ENCODE measurements at regions not wholly inside any gene's neighbourhood (a gene's known extent, or its start where the extent isn't known, plus 50 kb on each side); places are given as distances from the start of the nearest gene placed in this dataset.
"Not testable (repeated sequence)": the region's sequence is repeated elsewhere in the genome, so short reads cannot be mapped to it uniquely, and the experiment has no call there.

DNA sequence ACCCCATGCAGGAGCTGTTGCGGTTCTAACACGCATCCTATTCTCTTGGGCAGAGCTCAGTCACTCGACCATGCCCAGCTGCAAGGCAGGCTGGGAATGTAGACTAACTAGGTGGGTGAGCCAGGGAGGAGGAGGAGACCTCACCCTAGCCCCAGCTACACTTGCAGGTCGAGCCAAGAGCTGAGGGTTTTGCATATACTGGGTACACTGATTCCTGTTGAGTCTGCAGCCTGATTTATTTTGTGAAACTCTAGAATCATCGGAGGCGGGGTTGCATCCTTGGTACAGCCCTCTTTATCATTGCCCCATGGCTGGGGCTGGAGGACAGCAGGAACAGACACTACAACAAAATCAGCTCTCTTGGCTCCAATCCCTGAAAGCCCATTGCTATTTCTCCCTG is 93.8 kb upstream of the DPP6 start:
- not testable (repeated sequence) for H3K4me2 ChIP-seq (ENCODE audit: low read length); H3K79me2 ChIP-seq (ENCODE audit: low read length); H3K9ac ChIP-seq (ENCODE audit: low read length); H3K4me3 ChIP-seq (ENCODE audit: low read length); H2AFZ ChIP-seq (ENCODE audit: low read depth, low read length); H3K27me3 ChIP-seq (ENCODE audit: low read depth, low read length); H3K9me3 ChIP-seq (ENCODE audit: insufficient read depth, low read length); H4K20me1 ChIP-seq (ENCODE audit: insufficient read depth, low read length); H3K27ac ChIP-seq (ENCODE audit: low read length); H3K36me3 ChIP-seq (replicated peaks; ENCODE audit: low read depth, low read length); H3K4me1 ChIP-seq (ENCODE audit: low read length)

- not testable (repeated sequence) for H3K27ac ChIP-seq (ENCODE audit: low read length); H3K36me3 ChIP-seq (replicated peaks; ENCODE audit: low read depth, low read length); H3K4me3 ChIP-seq (ENCODE audit: low read length); H3K79me2 ChIP-seq (ENCODE audit: low read length); H3K27me3 ChIP-seq (ENCODE audit: low read depth, low read length); H3K9me3 ChIP-seq (ENCODE audit: insufficient read depth, low read length); H3K4me2 ChIP-seq (ENCODE audit: low read length); H3K9ac ChIP-seq (ENCODE audit: low read length); H4K20me1 ChIP-seq (ENCODE audit: insufficient read depth, low read length); H3K4me1 ChIP-seq (ENCODE audit: low read length); H2AFZ ChIP-seq (ENCODE audit: low read depth, low read length)
Measured at GRCh38 chr7:153958789-153959188, 93.4 kb upstream of the DPP6 start.

DNA sequence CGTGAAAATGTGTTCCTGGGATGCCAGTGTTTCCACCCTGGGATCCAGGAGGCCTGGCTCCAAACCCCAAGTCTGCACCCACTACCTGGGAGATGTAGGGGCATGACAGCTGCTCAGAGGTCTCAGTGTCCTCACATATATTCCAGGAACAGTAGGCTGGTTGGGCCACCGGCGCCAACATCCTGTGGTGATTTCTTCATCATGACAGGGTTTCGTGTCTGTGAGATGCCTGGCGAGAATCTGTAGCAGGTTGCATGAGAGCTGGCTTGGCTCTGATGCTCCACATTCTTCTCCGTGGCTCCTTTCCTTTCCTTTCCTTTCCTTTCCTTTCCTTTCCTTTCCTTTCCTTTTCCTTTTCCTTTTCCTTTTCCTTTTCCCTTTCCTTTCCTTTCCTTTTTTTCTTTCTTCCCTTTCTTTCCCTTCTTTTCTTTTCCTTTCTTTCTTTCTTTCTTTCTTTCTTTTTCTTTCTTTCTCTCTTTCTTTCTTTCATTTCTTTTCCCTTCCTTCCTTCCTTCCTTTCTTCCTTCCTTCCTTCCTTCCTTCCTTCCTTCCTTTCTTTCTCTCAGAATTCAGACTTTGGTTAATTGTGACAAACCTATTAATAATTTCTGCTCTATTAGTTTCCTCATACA is 87.6 kb upstream of the DPP6 start:
- H3K4me3 ChIP-seq (ENCODE audit: low read length); H3K36me3 ChIP-seq (replicated peaks; ENCODE audit: low read depth, low read length); H3K4me2 ChIP-seq (ENCODE audit: low read length); H3K9me3 ChIP-seq (ENCODE audit: insufficient read depth, low read length); H3K9ac ChIP-seq (ENCODE audit: low read length); H3K27ac ChIP-seq (ENCODE audit: low read length); H3K27me3 ChIP-seq (ENCODE audit: low read depth, low read length); H4K20me1 ChIP-seq (ENCODE audit: insufficient read depth, low read length); H3K79me2 ChIP-seq (ENCODE audit: low read length); H2AFZ ChIP-seq (ENCODE audit: low read depth, low read length); H3K4me1 ChIP-seq (ENCODE audit: low read length): not testable (repeated sequence)

DNA sequence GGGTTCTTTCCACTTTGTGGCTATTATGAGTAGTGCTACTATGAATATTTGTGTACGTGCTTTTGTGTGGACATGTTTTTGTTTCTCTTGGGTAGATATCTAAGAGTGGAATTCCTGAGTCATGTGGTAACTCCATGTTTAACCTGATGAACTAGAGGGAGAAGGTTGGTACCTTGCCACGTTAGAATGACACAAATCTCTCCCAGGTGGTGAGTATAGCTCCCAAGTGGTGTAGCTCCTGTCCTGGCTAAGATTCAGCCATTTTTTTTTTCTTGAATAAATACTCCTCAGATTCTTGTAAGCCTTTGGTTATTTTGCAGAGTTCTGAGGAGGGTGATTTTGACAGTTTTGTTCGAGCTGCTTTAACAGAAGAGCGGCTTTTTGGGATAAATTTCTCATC is 83.2 kb upstream of the DPP6 start:
- H3K4me3 ChIP-seq (ENCODE audit: low read length); H2AFZ ChIP-seq (ENCODE audit: low read depth, low read length); H3K9ac ChIP-seq (ENCODE audit: low read length); H3K36me3 ChIP-seq (replicated peaks; ENCODE audit: low read depth, low read length); H3K4me1 ChIP-seq (ENCODE audit: low read length); H3K4me2 ChIP-seq (ENCODE audit: low read length); H3K27ac ChIP-seq (ENCODE audit: low read length); H3K79me2 ChIP-seq (ENCODE audit: low read length); H3K9me3 ChIP-seq (ENCODE audit: insufficient read depth, low read length); H3K27me3 ChIP-seq (ENCODE audit: low read depth, low read length); H4K20me1 ChIP-seq (ENCODE audit: insufficient read depth, low read length): not testable (repeated sequence)

DNA sequence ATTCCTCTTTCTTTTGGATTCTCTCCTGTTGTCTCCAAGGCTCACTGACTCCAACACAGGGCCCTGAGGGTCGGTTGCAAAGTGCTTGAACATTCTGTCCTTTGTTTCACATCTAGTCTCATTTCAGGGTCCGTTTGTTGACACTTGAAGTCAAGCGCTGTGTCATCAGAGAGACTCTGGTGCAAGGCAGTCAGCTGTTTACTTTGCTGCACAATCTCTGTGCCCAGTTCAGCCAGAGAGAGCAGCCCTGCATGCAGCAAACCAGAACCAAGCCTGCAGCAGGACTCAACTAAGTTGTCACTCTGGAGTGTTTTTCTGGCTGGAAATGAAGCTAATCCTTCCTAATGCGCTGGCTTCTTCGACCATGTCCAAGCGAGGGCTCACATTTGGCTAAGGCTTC is 77.6 kb upstream of the DPP6 start:
- not testable (repeated sequence) for H3K4me3 ChIP-seq (ENCODE audit: low read length); H3K36me3 ChIP-seq (replicated peaks; ENCODE audit: low read depth, low read length); H3K9me3 ChIP-seq (ENCODE audit: insufficient read depth, low read length); H3K79me2 ChIP-seq (ENCODE audit: low read length); H2AFZ ChIP-seq (ENCODE audit: low read depth, low read length); H3K4me2 ChIP-seq (ENCODE audit: low read length); H3K4me1 ChIP-seq (ENCODE audit: low read length); H3K27ac ChIP-seq (ENCODE audit: low read length); H3K27me3 ChIP-seq (ENCODE audit: low read depth, low read length); H4K20me1 ChIP-seq (ENCODE audit: insufficient read depth, low read length); H3K9ac ChIP-seq (ENCODE audit: low read length)

GRCh38 chr7:153976745-153977144 is 75.5 kb upstream of the DPP6 start:
- H3K9ac ChIP-seq (ENCODE audit: low read length); H3K79me2 ChIP-seq (ENCODE audit: low read length); H3K36me3 ChIP-seq (replicated peaks; ENCODE audit: low read depth, low read length); H3K27me3 ChIP-seq (ENCODE audit: low read depth, low read length); H3K4me2 ChIP-seq (ENCODE audit: low read length); H4K20me1 ChIP-seq (ENCODE audit: insufficient read depth, low read length); H3K4me1 ChIP-seq (ENCODE audit: low read length); H2AFZ ChIP-seq (ENCODE audit: low read depth, low read length); H3K4me3 ChIP-seq (ENCODE audit: low read length); H3K27ac ChIP-seq (ENCODE audit: low read length); H3K9me3 ChIP-seq (ENCODE audit: insufficient read depth, low read length): not testable (repeated sequence)

GRCh38 chr7:153983186-153983585 is 69.0 kb upstream of the DPP6 start:
- H3K79me2 ChIP-seq (ENCODE audit: low read length); H3K4me1 ChIP-seq (ENCODE audit: low read length); H3K27ac ChIP-seq (ENCODE audit: low read length); H3K4me3 ChIP-seq (ENCODE audit: low read length); H2AFZ ChIP-seq (ENCODE audit: low read depth, low read length); H4K20me1 ChIP-seq (ENCODE audit: insufficient read depth, low read length); H3K27me3 ChIP-seq (ENCODE audit: low read depth, low read length); H3K9me3 ChIP-seq (ENCODE audit: insufficient read depth, low read length); H3K36me3 ChIP-seq (replicated peaks; ENCODE audit: low read depth, low read length); H3K9ac ChIP-seq (ENCODE audit: low read length); H3K4me2 ChIP-seq (ENCODE audit: low read length): not testable (repeated sequence)

DNA sequence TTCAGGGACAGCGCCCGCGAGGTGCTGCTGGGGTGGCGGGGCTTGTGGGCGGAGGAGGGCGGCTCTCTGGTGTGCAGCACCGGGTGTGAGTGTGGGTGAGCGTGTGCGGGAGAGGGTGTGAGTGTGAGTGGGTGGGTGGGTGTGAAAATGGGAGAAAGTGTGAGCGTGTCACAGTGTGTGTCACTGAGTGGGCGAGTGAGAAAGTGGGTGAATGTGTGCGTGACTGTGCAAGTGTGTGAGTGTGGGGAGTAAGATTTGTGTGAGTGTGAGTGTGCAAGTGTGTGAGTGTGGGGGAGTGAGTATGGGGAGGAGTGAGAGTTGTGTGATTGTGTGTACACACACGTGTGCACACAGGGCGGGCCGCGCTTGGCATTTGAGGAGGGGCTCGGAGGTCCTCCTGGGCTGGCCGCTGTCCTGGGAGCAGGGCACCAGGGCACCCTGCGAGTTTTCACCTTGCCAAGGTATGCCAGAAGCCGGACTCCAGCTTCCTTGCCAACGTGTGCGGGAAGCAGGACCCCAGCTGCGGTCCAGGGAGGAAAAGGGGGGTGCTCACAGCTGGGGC is 63.1 kb upstream of the DPP6 start:
- not testable (repeated sequence) for H3K27me3 ChIP-seq (ENCODE audit: low read depth, low read length); H3K9me3 ChIP-seq (ENCODE audit: insufficient read depth, low read length); H3K27ac ChIP-seq (ENCODE audit: low read length); H3K9ac ChIP-seq (ENCODE audit: low read length); H3K36me3 ChIP-seq (replicated peaks; ENCODE audit: low read depth, low read length); H3K4me1 ChIP-seq (ENCODE audit: low read length); H2AFZ ChIP-seq (ENCODE audit: low read depth, low read length); H3K4me2 ChIP-seq (ENCODE audit: low read length); H3K4me3 ChIP-seq (ENCODE audit: low read length); H4K20me1 ChIP-seq (ENCODE audit: insufficient read depth, low read length); H3K79me2 ChIP-seq (ENCODE audit: low read length)

DNA sequence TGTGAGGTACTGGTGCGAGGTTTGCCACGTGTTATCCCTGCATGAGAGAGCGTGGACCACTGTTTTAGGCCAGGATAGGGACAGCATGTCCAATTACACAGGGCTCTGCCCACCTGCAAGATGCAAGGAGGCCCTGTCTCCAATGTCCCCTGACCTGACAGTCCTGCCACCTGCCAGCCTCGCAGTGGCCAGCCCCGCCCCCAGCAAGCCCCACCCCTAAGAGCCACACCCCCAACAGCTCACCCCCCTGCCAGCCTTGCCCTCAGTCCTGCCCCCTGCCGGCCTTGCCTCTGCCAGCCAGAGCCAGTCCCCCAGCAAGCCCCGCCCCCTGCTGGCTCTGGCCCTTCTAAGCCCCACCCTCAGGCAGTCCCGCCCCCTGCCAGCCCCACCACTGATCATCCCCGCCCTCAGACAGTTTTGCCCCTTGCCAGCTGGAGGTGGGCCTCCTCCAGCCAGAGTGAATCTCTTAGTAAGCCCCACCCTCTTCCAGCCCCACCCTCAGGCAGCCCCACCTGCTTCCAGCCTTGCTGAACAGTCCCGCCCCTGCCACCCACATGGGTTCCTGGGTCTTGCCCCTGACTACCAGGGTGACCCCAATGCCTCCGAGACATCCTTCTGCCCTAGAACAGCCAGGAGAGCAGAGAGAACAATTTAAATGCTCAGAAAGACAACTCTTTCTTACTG is 62.3 kb upstream of the DPP6 start:
- not testable (repeated sequence) for H3K9me3 ChIP-seq (ENCODE audit: insufficient read depth, low read length); H3K4me2 ChIP-seq (ENCODE audit: low read length); H3K9ac ChIP-seq (ENCODE audit: low read length); H3K4me1 ChIP-seq (ENCODE audit: low read length); H3K27ac ChIP-seq (ENCODE audit: low read length); H3K79me2 ChIP-seq (ENCODE audit: low read length); H3K27me3 ChIP-seq (ENCODE audit: low read depth, low read length); H4K20me1 ChIP-seq (ENCODE audit: insufficient read depth, low read length); H3K36me3 ChIP-seq (replicated peaks; ENCODE audit: low read depth, low read length); H3K4me3 ChIP-seq (ENCODE audit: low read length); H2AFZ ChIP-seq (ENCODE audit: low read depth, low read length)

DNA sequence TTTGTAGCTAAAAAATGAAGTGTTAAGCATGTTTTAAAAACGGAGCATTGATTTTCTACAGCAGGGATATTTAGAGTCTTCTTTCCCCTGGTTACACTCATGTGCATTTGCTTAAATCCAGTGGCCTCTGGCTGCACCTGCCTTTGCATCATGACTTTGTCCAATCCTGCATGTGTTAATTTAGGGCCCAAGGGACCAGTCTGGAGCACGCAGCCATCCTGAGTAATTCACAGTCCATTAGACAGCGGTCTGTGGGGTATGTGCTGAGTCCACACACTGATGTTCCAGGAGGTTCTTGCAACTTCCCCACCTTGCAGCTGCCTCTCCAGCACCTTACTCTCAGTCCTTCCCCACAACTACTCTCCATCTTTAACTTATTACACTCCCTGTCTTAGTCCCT is 60.7 kb upstream of the DPP6 start:
- not testable (repeated sequence) for H3K9ac ChIP-seq (ENCODE audit: low read length); H3K79me2 ChIP-seq (ENCODE audit: low read length); H3K9me3 ChIP-seq (ENCODE audit: insufficient read depth, low read length); H3K27me3 ChIP-seq (ENCODE audit: low read depth, low read length); H3K27ac ChIP-seq (ENCODE audit: low read length); H4K20me1 ChIP-seq (ENCODE audit: insufficient read depth, low read length); H3K4me3 ChIP-seq (ENCODE audit: low read length); H3K4me2 ChIP-seq (ENCODE audit: low read length); H2AFZ ChIP-seq (ENCODE audit: low read depth, low read length); H3K36me3 ChIP-seq (replicated peaks; ENCODE audit: low read depth, low read length); H3K4me1 ChIP-seq (ENCODE audit: low read length)
